Activated CD8-positive, alpha-beta memory T cell treated with anti-CD3 and anti-CD28 coated beads for 48 hours (primary cell): ENCODE measurements at regions not wholly inside any gene's neighbourhood (a gene's known extent, or its start where the extent isn't known, plus 50 kb on each side); places are given as distances from the start of the nearest gene placed in this dataset.
"Not testable (repeated sequence)": the region's sequence is repeated elsewhere in the genome, so short reads cannot be mapped to it uniquely, and the experiment has no call there.

Experiments
- DNase-seq, 3 experiments: peaks; one replicate each; pipeline ENCODE4 v3.0.0-alpha.2; 2020; ENCODE audit warnings: low read depth in 2 of 3, low spot score in 2 of 3

DNA sequence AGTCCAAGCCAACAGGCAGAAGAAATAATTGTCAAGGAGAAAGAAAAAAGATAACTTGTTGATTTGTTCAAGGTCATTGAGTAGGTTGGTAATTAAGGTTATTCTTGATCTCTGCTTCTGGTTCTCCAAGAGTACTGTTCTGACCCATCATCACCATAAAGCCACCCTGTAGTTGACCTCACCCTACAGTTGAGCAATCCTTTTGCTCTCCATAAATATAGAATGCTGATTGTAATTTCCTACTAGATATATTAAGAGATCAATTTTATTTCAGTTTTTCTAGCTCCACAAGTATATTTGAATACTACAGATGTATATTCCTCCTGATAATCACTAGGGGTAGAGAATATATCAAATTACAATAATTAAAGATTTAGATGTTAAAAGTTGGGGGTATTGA, 350.5 kb upstream of the PDE3A start:
- no peak for DNase-seq

DNA sequence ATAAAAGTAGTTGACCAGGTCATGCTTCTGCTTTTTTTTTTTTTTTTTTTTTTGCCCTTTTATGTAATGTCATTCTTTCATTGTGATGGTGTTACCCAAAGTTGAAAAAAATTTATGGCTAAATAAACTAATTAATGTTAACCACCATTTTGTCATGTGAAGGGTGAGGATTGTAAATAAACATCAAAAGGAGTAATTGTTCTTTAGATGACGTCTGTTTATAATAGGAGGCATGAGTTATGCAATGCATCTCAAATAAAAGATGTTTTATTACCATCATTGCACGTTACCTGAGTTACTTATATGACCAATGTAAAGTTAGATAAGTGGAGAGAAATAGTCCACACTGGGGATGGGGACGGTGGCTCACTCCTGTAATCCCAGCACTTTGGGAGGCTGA, 349.9 kb upstream of the PDE3A start:
- DNase-seq, result no peak

DNA sequence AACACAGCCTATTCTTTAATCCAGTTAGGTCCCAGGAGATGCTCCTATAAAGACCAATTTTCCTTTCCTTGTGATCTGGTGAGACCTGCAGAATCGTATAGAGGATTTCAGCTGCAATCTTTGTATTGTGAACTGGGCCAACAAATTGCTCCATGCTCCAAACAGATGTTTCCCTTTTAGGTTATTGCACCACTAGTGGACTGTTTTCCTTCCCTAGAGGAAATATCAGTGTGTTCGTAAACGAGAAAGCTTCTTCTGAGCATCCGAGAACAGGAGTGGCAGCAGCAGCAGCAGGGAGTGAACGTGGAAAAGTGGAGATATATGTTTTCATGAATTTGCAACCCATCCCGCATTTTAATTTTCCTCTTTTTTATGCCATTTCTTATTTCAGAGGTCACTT, 344.1 kb upstream of the PDE3A start:
- DNase-seq, result no peak

DNA sequence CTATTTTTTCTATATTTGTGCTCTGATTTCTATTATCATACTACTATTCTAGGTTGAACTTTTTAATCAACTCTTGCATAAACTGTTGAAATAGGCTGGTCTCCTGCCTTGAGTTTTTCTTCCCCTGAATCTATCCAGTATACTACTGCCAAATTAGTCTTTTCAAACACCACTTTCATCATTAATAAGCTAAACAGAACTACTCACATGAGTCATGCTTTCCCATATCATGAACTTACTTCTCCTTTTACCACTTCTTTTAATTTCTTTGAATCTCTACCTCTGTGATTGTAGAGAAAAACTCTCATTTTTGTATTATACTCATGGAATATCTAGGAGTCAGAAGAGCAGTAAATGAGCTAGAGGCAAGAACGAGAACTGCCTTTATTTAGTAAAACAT, 340.3 kb upstream of the PDE3A start:
- DNase-seq, result no peak

DNA sequence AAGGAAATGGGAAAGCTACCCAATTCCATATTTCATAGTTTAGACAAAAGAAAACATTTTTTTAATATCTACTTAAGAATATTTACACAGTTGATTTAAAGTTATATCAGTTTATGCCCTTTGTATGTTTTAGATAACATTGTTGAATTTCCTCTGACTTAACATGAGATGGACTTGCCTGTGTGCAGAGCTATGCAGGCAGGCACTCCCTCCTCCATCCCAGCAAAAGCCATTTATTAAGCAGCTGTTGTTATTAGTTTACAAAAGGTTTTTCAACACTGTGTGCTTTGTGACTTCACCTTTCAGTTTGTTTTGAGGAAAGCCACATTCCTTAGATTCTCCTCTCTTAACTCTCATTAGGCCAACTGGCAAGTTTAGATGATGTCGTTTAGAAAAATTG, 337.5 kb upstream of the PDE3A start:
- DNase-seq, result no peak

DNA sequence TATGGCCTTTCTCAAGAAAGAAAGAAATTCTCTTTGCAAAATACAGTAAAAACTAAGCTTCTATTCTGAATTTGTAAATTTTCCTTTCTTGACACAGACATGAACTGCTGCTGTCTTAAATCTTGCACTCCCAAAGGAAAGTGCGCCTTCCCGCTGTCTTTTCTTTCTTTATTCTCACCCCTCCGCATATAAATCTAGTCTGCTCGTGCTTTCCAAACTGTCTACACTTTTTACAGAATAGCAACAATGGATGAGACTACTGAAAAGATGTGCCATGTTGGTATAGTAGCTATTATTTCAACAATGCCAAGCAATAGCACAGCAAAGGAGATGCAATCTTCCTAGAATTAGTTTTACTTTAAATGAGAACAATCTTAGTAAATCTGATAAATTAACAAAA, 328.8 kb upstream of the PDE3A start:
- no peak for DNase-seq

DNA sequence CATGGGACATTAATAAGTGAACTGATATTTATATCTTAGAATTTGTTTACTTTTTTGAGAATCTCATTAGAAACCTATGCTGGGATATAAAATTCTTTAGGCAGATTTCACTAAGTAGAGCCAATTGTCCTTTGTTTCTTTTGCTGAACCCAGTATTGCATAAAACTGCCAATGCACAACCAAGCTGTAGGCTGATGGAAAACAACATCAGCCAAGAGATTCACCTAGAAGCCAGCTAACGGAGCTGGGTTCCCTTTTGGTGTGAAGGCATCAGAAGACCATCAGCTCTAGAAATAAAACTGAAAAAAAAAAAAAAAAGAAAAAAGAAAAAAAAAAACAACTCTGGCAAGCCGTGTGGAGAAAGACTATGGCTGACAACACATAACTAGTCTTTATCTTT, 328.2 kb upstream of the PDE3A start:
- no peak for DNase-seq

DNA sequence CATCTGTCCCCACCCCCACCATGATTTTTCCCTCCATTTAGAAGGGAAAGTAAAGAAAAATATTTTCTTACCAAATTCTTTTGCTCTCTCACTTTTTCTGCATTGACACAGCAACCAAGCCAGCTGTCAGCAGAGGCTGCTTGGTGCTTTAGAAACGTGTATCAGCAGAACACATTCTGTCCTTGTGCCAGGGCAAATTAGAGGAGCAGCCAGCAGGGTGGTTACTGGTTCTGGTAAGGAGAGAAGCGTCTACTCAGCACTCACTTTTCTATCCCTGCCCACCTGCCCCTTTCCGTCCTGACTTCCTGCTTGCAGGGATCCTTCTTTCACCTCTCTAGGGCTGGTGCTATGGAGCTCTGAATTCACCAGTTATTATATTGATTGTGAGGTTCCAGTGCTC, 327.5 kb upstream of the PDE3A start:
- no peak for DNase-seq

DNA sequence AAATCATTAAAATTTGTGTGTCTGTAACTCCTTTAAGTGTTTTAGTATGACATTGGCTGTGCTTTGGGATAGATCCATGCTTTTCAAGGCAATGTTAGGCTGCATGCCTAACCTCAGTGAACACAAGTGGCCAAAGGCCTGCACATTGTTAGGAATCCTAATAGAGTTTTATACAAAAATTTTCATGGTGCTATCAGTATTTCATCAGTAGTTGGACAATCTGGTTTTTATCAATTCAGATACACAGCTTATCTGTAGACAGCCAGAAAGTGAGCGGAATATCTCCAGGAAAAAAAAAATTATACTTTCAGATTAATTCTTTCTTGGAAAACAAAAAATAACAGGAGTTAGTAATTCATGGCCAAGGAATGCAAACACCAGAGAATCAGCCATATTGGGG, 324.0 kb upstream of the PDE3A start:
- no peak for DNase-seq

DNA sequence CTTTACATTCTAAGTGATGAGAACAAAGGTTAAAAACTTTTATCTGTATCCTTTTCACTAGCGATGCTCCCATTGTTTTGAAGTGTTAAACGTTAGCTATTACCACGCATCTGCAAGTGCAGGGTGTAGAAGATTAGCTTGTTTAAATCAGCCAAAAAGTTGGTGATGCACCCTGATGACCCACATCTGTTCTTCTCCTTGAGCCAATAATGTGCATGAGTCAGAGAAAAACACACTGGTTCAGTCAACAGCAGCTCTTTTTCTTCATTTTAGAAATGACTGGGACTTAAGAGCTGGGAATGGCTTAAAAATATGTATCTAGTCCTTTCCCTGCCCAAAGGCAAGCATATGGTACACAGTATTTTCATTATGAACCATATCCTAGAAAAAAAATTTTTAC, 323.5 kb upstream of the PDE3A start:
- no peak for DNase-seq

DNA sequence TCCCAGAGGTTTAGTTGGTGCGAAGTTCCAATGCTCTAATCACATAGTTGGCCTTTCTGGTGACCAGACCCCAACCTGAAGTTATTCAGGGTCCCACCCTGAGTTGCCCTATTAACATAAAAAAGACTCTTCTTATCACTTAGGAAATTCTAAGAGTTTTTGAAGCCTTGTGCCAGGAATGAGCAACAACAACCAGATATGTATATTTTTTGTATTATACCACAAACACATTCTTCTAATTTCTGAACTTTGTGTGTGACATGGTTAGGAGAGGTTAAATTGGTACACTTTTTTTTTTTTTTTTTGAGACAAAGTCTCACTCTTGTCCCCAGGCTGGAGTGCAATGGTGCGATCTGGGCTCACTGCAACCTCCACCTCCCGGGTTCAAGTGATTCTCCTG, 320.4 kb upstream of the PDE3A start:
- DNase-seq, result no peak

DNA sequence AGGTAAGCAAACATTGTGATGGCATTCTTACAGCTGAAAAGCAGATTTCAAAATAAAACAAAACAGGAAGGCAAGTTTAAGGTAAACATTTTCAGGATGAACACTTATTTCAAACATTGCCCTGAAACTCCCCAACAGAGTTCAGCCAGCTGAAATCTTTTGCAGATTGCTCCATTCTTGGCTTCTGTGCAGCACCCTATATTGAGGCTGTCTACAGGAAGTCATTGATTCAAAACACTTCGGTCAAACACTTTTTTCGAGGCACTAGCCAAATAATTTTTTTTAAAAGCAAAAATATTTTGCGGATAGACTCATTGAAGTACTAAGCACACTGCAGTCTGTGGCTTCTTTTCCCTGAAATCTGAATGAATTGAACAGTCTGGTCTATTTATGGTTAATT, 318.1 kb upstream of the PDE3A start:
- DNase-seq, result no peak

DNA sequence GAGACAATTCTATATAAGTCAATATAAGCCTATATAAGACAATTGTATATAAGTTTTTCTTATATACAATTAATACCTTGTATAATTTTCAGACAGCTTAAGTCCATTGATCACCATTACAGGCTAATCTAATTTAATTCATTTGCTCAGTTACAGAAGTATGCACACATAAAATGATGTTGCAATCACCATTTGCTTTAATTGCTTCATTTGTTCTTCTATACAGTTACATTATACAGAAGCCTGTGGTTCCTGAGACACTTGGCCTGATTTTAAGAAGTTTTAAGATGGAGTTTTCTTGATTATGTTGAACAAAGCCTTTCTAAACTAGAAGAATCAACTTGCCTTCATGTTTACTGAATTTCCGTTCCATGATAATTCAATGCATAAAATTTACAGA, 314.6 kb upstream of the PDE3A start:
- no peak for DNase-seq

DNA sequence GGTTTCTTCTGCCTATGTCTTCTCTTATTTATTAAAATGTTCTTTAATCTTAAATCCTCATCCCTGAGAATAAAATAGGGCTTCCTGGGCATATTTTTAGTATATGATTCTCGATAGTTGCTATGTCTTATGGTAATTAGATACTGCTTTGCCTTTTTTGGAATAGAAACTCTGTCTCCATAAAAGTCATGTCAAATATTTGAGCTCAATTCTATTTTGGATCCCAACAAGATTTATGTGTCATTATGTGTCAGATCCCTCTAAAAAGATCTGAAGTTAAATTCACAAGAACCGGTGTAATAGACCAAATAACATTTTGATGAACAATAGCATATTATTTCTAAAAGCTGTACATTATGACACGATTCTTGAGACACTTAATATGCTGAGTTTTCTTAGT, 312.5 kb upstream of the PDE3A start:
- no peak for DNase-seq

DNA sequence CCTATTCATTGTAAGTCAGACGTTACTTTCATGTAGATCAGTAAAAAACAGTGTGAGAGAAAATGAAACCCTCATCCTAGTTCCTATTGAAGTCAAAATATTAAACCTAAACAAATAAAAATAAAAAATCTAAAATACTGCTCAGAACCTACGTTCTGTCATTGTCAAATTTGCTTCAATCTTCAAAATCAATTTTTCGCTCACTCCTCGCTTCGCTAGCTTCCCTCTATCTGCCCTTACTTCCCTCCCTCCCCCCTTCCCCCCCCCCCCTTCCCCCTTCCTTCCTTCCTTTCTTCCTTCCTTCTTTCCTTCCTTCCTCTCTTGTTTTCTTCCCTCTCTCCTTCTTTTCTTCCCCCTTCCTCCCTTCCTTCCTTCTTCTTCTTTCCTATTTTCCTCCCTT, 310.9 kb upstream of the PDE3A start:
- DNase-seq, result no peak

DNA sequence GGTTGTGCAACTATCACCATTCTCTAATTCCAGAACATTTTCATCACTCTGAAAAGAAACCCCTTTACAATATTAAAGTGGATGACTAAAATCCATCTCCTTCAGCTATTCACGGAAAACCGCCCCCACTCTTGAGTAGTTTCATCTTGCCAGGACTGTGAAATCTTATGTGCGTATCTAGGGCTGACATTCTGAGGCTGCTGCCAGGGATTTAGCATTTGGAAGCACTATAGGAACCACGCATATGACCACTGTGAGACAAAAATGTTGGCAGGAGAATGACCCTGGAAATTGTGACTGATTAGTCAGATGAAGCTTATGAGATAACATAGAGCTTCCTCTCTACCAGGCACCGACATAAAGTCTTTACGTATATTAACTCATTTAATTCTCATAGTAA, 305.2 kb upstream of the PDE3A start:
- DNase-seq, result no peak

DNA sequence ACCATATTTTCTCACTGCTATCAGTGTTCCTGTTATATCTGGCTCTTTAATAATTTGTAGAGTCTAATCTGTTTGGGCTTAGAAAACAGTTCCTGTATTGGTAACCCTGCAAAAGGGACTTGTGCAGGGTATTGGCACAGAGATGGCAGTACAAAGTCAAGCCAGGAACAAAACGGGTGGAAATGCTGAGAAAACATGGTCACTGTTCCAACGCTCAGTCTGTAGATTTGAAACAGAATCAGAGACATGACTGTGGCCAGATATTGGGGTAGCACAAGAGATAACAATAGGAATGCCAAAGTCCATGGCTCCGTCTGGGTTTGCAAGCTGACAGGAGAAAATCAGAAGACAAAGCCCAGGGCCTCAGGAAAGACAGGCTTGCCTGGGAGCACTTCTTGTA, 290.7 kb upstream of the PDE3A start:
- DNase-seq, result no peak

DNA sequence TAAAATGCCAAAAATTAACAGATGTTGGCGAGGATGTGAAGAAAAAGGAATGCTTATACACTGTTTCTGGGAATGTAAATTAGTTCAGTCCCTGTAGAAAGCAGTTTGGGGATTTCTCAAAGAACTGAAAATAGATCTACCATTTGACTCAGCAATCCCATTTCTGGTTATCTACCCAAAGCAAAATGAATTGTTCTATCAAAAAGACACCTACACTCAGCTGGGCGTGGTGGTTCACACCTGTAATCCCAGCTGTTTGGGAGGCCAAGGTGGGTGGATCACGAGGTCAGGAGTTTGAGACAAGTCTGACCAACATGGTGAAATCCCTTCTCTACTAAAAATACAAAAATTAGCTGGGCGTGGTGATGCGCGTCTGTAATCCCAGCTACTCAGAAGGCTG, 279.3 kb upstream of the PDE3A start:
- DNase-seq, result no peak

DNA sequence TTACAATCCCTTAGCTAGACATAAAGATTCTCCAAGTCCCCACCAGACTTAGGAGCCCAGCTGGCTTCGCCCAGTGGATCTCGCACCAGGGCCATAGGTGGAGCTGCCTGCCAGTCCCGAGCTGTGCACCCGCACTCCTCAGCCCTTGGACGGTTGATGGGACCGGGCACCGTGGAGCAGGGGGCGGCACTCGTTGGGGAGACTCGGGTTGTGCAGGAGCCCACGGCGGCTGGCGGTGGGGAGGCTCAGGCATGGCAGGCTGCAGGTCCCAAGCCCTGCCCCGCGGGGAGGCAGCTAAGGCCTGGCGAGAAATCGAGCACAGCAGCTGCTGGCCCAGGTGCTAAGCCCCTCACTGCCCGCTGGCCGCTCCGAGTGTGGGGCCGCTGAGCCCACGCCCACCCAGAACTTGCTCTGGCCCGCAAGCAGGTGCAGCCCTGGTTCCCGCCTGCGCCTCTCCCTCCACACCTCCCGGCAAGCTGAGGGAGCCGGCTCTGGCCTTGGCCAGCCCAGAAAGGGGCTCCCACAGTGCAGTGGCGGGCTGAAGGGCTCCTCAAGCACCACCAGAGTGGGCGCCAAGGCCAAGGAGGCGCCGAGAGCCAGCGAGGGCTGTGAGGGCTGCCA, 275.0 kb upstream of the PDE3A start:
- not testable (repeated sequence) for DNase-seq

DNA sequence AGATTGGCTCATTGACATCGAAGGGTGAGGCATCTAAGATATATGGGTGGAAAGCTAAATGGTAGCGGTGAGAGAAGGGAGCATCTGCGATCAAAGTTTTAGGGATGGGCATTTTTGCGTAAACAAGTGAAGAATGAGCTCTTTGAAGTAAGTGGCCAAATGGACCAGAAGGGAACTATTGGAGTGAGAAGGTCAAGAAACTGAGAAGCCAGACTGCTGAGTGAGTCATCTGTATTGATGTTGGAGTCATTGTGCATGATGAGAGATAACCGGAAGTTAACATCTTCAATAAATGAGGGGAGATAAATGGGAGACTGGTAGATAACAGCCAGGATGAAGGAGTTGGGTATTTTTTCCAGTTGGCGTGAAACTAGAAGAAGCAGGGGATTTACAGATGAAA, 271.9 kb upstream of the PDE3A start:
- DNase-seq, result no peak

DNA sequence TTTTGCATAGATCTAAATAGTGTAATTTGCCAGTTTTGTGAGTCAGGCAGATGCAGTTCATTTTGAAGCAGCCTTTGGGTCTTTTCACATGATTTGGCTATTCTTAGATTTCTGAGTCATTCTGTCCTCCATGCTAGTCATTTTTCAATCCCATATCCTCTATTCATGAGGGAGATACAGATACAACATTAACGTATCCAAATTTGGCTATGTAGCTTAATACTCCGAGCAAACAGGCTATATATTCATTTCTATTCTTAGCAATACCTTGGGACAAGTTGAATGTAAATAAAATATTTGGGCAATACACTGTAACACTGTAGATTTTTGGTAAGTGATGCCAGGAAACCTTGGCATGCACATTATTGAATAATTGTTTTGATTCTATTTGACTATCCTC, 270.7 kb upstream of the PDE3A start:
- no peak for DNase-seq

DNA sequence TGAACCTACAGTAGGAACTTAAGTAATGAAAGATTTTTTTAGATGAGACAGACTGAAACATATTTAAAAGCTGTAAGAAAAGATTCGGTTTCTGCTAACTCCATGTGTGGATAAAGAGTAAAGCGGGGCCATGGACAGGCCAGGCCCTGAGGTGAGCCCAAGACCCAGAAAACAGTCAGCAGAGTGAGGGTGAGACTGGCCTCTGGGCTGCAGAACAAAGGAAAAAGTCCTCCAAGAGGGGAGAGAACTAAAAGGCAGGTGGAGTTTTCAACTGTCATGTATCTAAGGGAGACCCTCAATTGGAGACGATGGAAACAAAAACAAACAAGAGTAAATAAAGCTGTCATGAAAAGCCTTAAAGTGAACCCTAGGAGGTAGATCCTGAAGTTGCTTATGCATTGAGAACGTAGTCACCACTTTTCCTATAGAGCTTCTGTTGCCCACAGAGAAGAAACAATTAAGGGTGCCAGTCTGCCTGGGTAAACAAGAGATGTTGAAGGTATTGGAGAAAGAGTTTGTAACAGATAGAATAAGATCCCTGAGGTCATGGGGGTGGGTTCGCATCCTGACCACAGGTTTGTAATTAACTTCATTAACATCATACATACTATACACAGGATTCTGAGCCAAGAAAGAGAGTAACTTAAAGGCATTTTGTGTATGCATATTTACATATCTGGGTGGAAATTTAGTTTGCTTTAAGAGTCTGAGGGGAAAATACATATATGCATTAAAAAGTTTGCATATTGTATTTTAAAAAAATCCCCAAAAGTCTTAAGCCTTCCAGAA, 268.7 kb upstream of the PDE3A start:
- DNase-seq, result no peak

DNA sequence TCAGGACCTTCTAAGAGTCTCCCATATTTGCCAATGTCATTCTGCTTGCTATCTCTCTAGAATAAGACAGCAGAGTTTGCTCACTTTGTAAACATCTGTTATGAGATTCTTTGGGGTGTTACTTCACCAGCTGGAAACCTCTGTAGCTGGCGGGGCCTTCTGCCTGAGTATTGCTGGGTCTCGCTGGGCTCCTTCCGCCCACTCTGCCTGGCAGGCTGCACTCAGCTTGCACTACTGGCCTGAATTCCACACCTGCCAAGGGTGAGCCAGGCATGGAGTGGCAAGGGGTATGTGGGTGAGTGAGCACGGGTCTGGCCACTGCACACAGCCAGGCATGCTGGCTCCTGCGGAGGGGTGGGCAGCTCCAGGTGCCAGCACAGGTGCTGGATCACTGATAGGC, 267.3 kb upstream of the PDE3A start:
- no peak for DNase-seq
